Activated CD8-positive, alpha-beta memory T cell treated with anti-CD3 and anti-CD28 coated beads, Interleukin-2, amount 50 U/mL, for 48 hours (primary cell): ENCODE measurements at regions not wholly inside any gene's neighbourhood (a gene's known extent, or its start where the extent isn't known, plus 50 kb on each side); places are given as distances from the start of the nearest gene placed in this dataset.
"Not testable (repeated sequence)": the region's sequence is repeated elsewhere in the genome, so short reads cannot be mapped to it uniquely, and the experiment has no call there.

ENCODE experiments used
- DNase-seq: peaks from one replicate; pipeline ENCODE4 v3.0.0-alpha.2; 2020

DNA sequence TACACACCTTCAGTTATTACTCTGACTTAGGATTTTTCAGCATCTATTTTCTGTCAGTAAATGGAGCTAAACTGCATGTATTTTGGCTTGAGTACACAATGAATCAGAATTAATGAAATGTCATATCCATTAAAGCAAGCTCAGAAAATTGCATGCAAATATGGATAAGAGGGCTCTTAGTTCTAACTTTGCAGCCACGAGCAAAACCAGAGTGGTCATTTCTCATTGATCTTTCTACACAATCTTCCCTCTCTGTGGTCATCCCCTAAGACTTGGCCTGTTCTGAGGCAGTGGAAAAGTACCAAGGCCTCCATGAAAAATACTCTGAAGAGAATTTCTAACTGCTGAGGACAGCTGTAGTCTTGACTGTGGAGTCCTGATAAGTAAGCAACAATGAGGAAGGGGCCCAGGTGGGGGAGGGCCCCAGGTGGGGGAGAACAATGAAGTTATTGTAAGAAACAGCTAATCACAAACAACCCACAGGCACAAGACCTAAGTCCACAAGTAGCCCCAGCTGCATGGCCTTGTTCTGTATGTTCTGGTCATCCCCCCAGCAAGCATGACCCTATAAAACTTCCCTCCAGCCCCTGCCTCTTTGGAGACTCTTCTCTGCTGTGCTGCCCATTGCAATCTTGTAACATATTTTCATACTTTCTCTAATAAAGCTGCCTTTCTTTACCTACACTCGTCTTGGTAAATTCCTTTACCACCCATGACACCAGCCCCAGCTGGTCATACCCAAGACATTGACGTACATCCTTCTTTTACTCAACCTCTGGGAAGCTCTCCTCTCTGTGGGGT is 230.3 kb downstream of the TDRD15 start:
- DNase-seq = no peak

DNA sequence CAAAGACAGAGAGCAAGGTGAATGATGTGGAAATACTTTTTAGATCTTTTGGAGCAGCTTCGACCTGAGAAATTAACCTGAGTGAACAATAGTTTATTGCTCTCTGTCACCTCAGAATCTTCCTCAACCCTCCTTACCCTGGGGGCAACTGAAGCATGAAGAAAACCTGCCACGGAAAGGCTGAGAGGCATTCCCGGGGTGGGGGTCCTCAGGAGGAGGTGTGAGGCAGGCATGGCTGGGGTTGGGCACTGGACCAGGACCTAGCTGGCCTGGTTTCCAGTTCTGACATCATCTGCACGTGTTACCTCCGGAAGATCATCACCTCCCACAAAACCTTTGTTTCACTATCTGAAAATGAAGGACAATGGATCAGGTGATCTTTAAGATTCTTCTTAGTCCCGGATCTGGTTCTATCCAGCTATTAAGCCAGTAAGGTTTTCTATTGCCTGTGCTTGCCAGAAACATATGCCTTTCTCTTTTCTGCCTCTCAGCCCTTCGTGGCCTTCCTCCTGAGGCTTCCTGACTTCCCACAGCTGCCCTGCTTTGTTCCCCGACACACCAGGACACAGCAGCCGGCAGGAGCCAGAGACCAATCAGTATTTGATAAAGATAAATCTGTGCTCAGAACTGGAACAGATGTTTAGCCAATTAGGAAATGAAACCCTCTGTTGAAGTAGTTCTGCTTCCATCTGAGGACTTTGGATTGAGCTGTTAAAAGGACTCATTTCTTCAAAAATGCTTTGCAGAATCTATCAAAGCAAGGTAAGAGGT is 232.5 kb downstream of the TDRD15 start:
- DNase-seq = no peak

DNA sequence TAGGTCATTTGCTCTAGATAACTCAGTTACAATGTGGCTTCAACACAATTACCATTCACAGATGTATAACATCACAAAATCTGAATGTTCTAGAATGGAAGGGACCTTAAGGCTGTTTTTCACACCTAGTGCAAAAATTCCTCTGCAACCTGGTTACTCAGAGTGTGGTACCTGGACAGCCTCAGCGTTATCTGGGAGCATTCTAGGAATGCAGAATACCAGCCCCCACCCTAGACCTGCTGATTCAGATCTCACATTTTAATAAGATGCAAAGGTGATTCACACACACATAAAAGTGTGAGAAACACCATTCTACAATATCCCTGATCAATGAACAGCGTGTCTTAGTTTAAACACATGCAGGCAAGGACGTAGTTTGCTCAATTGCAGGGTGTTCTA is 233.1 kb downstream of the TDRD15 start:
- DNase-seq = no peak

GRCh38 chr2:21358976-21359375 is 235.2 kb downstream of the TDRD15 start:
- DNase-seq = no peak

DNA sequence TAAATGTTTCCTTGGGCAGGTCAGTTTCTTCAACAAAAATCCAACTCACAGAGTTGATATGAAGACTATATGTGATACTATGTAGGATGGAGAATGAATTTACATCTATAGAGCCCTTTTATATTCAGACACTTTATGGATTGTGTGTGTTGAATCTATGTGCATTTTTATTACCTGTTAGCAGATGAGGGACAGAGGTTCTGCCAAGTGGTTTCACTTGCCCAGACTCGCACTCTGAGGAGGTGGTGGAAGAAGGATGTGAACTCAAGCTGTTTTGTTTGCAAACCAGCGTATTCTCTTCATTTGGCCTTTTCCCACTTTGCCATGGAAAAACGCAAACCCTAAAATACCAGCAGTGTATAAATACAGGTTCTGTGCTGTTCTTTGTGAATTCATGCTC is 237.6 kb downstream of the TDRD15 start:
- DNase-seq = no peak

DNA sequence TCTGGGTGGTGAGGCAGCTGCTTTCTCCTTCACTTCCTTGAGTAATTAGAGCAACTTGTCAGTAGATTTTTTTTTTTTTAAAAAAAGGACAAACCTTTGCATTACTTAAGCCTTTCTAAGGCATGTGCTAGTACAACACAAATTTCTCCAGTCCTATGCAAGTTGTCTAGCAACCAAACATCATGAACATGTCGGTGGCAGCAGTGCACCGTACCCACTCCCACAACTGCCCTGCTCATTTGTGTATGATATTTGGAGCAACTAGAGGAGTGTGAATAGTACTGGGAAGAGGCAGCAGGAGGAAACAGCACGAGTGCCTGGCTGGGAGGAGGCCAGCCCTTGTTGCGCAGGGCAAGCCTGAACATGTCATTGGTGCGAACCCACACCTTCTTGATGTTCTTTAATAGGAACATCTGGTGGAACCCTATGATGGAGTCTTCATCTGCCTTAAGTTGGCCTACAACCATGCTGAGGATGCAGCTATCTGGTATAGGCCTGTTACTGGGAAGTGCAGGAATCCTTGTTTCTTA is 238.3 kb downstream of the TDRD15 start:
- DNase-seq = no peak

DNA sequence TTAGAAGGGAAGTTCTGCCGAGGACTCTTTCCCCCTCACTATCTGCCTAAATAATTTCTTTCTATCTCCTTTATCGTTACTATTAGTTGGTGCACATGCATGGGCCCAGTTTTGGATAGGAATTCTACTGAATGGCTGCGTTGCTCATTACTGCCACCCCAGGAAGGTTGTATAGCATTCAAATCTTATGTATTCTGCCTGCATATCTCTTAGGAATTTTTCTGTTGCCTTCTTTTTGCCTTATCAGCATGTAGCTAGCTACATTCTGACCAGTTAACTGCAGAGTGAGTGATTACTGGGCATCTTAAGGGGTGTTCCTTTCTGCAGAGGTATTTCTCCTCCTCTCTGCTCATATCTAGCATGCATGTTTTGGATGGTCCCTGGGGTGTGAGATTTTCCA is 239.6 kb downstream of the TDRD15 start:
- no peak for DNase-seq

DNA sequence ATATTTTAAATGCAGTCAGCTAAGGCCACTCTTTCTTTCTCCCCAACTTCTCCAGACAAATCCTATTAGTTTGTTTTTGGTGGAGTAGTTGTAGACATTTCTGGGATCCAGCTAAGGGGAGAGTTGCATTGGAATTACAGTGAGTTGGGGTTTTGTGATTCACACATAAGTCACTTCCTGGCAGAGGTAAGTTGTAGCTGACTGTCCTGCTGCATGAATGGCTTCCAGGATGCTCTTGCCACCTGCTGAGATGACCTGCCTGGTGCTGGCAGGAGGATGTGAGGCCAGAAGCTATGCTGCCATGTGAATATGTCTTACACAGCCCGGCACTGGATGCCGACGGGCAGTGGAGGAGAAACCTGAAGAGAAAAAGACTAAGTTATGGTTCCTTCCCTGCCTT is 243.7 kb downstream of the TDRD15 start:
- no peak for DNase-seq

GRCh38 chr2:21369787-21370186 is 246.0 kb downstream of the TDRD15 start:
- DNase-seq = no peak

GRCh38 chr2:21371499-21372003 is 247.8 kb downstream of the TDRD15 start:
- no peak for DNase-seq

DNA sequence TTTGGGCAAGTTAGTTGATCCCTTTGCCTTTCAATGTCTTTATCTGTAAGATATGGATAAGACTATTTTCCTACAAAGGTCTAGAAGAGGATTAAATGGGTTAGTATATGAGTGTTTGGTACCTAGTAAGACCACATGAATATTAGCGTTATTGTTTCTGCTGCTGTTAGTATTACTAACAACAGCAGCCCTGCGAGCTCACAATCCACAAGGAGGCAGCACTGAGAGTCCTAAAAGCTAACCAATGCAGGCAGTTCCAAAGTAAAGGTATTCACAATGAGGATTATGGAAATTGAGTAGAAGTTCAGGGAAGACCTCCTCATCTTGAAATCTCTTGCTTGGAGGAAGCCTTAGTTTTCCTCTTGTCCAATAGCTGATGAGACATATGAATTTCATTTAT is 248.9 kb downstream of the TDRD15 start:
- DNase-seq = no peak

- DNase-seq = no peak
Observed at GRCh38 chr2:21376864-21377263, 253.1 kb downstream of the TDRD15 start.

DNA sequence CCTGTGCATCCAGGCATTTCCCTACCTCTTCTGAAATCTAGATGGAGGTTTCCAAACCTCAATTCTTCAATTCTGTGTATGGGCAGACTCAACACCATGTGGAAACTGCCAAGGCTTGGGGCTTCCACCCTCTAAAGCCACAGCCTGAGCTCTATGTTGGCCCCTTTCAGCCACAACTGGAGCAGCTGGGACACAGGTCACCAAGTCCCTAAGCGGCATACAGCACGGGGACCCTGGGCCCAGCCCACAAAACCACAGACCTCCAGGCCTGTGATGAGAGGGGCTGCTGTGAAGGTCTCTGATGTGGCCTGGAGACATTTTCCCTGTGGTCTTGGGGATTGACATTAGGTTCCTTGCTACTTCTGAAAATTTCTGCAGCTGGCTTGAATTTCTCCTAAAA is 255.4 kb downstream of the TDRD15 start:
- DNase-seq = no peak

GRCh38 chr2:21379668-21380067 is 255.9 kb downstream of the TDRD15 start:
- DNase-seq = not testable (repeated sequence)

GRCh38 chr2:21381421-21381820 is 257.7 kb downstream of the TDRD15 start:
- no peak for DNase-seq

DNA sequence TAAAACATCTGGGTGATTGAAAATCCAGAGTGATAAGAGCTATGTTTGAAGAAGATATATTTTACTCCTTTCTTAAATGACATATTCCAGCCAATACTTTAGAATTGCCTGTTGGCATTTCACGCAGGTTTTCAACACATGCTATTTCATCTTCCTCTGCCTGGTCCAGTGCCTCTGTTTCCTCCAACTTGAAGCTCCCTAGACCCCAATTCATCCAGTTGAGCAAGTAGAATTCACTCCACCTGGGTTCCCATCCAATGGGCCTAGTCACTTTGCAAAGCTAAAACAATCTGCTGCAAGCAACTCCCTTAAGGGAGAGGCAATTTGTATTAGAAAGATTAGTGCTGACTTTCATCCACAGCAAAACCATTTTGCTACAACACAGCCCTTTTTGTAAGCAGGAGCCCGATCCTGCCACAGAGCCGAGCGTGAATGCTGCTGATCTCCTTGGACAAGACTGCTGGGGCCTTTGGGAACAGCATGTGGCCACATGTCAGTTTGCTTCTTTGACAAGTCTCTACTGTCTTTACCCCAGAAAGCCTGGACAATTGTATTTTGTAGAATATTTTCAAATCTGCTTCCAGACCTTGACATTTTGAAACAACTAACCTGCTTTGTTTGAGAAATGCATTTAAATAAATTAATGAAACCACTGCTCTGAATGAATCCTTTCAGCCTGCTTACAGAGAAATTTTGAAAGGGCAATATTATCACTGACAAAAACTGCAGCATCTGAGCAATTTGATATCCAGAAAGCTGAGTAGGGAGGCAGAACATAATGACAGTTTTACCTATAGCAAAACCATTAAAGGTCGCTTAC is 259.1 kb downstream of the TDRD15 start:
- DNase-seq = no peak

- DNase-seq = no peak
Observed at GRCh38 chr2:21386666-21387065, 262.9 kb downstream of the TDRD15 start.

- no peak for DNase-seq
Observed at GRCh38 chr2:21392649-21393048, 268.9 kb downstream of the TDRD15 start.

- DNase-seq = no peak
Observed at GRCh38 chr2:21393173-21393572, 269.4 kb downstream of the TDRD15 start.

- DNase-seq = no peak
Observed at GRCh38 chr2:21395366-21395765, 271.6 kb downstream of the TDRD15 start.

GRCh38 chr2:21396252-21396651 is 272.5 kb downstream of the TDRD15 start:
- DNase-seq = no peak

- no peak for DNase-seq
Observed at GRCh38 chr2:21401022-21401698, 277.4 kb downstream of the TDRD15 start.
